Kidney epithelial cell (primary cell): ENCODE measurements at regions not wholly inside any gene's neighbourhood (a gene's known extent, or its start where the extent isn't known, plus 50 kb on each side); places are given as distances from the start of the nearest gene placed in this dataset.
"Not testable (repeated sequence)": the region's sequence is repeated elsewhere in the genome, so short reads cannot be mapped to it uniquely, and the experiment has no call there.

Source experiments
- DNase-seq: peaks from one replicate; pipeline ENCODE4 v3.0.0-alpha.2; 2010; ENCODE audit warnings: low read depth
- H3K27me3 ChIP-seq: 2 replicates; pipeline ENCODE4 v1.6.0; 2011; ENCODE audit warnings: low read length; ENCODE audit not compliant: control insufficient read depth, insufficient read depth
- H3K36me3 ChIP-seq: 2 replicates; pipeline ENCODE4 v1.5.1; 2011; ENCODE audit warnings: low read length; ENCODE audit not compliant: control insufficient read depth, insufficient read depth
- H3K4me3 ChIP-seq: 2 replicates; pipeline ENCODE4 v1.5.1; 2011; ENCODE audit warnings: low read depth, mild to moderate bottlenecking, control low read depth, low read length
- TF ChIP-seq, protein P1 (sequence below): IDR thresholded peaks from 2 replicates; pipeline ENCODE4 v1.5.1; 2011; ENCODE audit warnings: mild to moderate bottlenecking, moderate library complexity, low read length, control low read depth, inconsistent platforms; ENCODE audit not compliant: insufficient read depth, poor library complexity, severe bottlenecking

DNA sequence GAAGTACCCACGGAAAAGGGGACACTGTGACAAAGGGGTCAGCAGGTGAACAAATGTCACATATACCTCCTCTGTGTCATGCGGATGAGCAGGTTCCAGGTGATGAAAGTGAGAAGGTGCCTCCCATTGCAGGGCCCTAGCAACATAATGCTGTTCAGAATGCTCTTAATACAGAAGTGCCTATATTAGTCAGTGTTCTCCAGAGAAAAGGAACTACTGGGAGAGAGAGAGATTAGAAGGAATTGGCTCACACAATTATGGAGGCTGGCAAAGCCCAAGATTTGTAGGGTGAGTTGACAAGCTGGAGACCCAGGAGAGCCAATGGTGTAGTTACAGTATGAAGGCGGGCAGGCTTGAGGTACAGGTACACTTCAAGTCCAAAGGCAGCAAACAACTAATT lies 98.1 kb upstream of the CDC42EP3 start:
- no peak for DNase-seq
- TF ChIP-seq, protein P1, sequence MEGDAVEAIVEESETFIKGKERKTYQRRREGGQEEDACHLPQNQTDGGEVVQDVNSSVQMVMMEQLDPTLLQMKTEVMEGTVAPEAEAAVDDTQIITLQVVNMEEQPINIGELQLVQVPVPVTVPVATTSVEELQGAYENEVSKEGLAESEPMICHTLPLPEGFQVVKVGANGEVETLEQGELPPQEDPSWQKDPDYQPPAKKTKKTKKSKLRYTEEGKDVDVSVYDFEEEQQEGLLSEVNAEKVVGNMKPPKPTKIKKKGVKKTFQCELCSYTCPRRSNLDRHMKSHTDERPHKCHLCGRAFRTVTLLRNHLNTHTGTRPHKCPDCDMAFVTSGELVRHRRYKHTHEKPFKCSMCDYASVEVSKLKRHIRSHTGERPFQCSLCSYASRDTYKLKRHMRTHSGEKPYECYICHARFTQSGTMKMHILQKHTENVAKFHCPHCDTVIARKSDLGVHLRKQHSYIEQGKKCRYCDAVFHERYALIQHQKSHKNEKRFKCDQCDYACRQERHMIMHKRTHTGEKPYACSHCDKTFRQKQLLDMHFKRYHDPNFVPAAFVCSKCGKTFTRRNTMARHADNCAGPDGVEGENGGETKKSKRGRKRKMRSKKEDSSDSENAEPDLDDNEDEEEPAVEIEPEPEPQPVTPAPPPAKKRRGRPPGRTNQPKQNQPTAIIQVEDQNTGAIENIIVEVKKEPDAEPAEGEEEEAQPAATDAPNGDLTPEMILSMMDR = no peak
- no peak overlapping the region for H3K4me3 ChIP-seq

DNA sequence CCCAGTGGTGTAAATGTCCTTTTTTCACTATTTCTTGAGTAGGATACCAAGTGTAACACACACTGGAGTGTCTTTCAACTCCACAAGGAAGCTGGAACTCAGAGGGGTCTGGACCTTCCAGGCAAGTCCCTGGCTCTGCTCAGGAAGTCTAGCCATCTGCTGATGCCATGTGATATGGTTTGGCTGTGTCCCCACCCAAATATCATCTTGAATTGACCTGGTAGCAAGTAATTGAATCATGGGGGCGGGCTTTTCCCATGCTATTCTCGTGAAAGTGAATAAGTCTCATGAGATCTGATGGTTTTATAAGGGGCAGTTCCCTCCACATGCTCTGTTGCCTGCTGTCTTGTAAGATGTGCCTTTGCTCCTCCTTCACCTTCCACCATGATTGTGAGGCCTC lies 99.4 kb upstream of the CDC42EP3 start:
- TF ChIP-seq, protein P1 = no peak
- no peak for DNase-seq
- Histone ChIP-seq H3K36me3 (no peaks in the 10 kb centered on the region), H3K4me3 (no peak overlapping the region), H3K27me3 (no peaks in the 10 kb centered on the region)

More for the DNA sequence above, 98.1 kb upstream of the CDC42EP3 start:
- H3K36me3 ChIP-seq = no peaks in the 10 kb centered on the region
- no peaks in the 10 kb centered on the region for H3K27me3 ChIP-seq

GRCh38 chr2:37771600-37772088 lies 100.2 kb upstream of the CDC42EP3 start:
- DNase-seq = no peak
- Histone ChIP-seq H3K36me3 (no peaks in the 10 kb centered on the region), H3K27me3 (no peaks in the 10 kb centered on the region), H3K4me3 (no peak overlapping the region)
- TF ChIP-seq, protein P1 = no peak

- TF ChIP-seq, protein P1 = no peak
- no peak for DNase-seq
- Histone ChIP-seq H3K4me3 (no peak overlapping the region), H3K36me3 (no peaks in the 10 kb centered on the region), H3K27me3 (no peaks in the 10 kb centered on the region)
These were observed 102.1 kb upstream of the CDC42EP3 start for GRCh38 chr2:37773371-37774130.

- H3K27me3 ChIP-seq, H3K36me3 ChIP-seq, H3K4me3 ChIP-seq, DNase-seq: not testable (repeated sequence)
These were observed 102.9 kb upstream of the CDC42EP3 start for GRCh38 chr2:37774171-37774944.
